ENCODE measurements at regions not wholly inside any gene's neighbourhood (a gene's known extent, or its start where the extent isn't known, plus 50 kb on each side); places are given as distances from the start of the nearest gene placed in this dataset.

- DNase-seq (ENCODE audit: low spot score): no peak
Measured at GRCh38 chr12:97927977-97928376, 465.4 kb downstream of the RMST start.

GRCh38 chr12:97936165-97936564, 473.6 kb downstream of the RMST start:
- no peak for DNase-seq (ENCODE audit: low spot score)

- DNase-seq (ENCODE audit: low spot score): no peak
Measured at GRCh38 chr12:97938031-97938430, 475.4 kb downstream of the RMST start.

GRCh38 chr12:97939156-97939555, 476.6 kb downstream of the RMST start:
- DNase-seq (ENCODE audit: low spot score): no peak

GRCh38 chr12:97940105-97940504, 477.5 kb downstream of the RMST start:
- no peak for DNase-seq (ENCODE audit: low spot score)

GRCh38 chr12:97940629-97941028, 478.0 kb downstream of the RMST start:
- DNase-seq (ENCODE audit: low spot score): no peak

- DNase-seq (ENCODE audit: low spot score): no peak
Measured at GRCh38 chr12:97941686-97942354, 479.2 kb downstream of the RMST start.

- no peak for DNase-seq (ENCODE audit: low spot score)
Measured at GRCh38 chr12:97943359-97943758, 480.8 kb downstream of the RMST start.

- DNase-seq (ENCODE audit: low spot score): no peak
Measured at GRCh38 chr12:97944576-97944975, 482.0 kb downstream of the RMST start.

- DNase-seq (ENCODE audit: low spot score): no peak
Measured at GRCh38 chr12:97946701-97947100, 484.1 kb downstream of the RMST start.

GRCh38 chr12:97948591-97948990, 486.0 kb downstream of the RMST start:
- no peak for DNase-seq (ENCODE audit: low spot score)

- no peak for DNase-seq (ENCODE audit: low spot score)
Measured at GRCh38 chr12:97951239-97951638, 488.6 kb downstream of the RMST start.

- DNase-seq (ENCODE audit: low spot score): no peak
Measured at GRCh38 chr12:97951717-97952116, 489.1 kb downstream of the RMST start.

- DNase-seq (ENCODE audit: low spot score): no peak
Measured at GRCh38 chr12:97957109-97957508, 494.5 kb downstream of the RMST start.

GRCh38 chr12:97960225-97960624, 497.6 kb downstream of the RMST start:
- DNase-seq (ENCODE audit: low spot score): no peak

- peak; percentile 35 for DNase-seq (ENCODE audit: low spot score)
Measured at GRCh38 chr12:97960741-97961608, 498.4 kb downstream of the RMST start.

GRCh38 chr12:97967831-97968230, 505.2 kb downstream of the RMST start:
- DNase-seq (ENCODE audit: low spot score): no peak

- no peak for DNase-seq (ENCODE audit: low spot score)
Measured at GRCh38 chr12:97968641-97969197, 506.1 kb downstream of the RMST start.

GRCh38 chr12:97977870-97978405, 515.3 kb downstream of the RMST start:
- no peak for DNase-seq (ENCODE audit: low spot score)

- DNase-seq (ENCODE audit: low spot score): no peak
Measured at GRCh38 chr12:97982684-97983083, 520.1 kb downstream of the RMST start.

- no peak for DNase-seq (ENCODE audit: low spot score)
Measured at GRCh38 chr12:97983796-97984195, 521.2 kb downstream of the RMST start.

GRCh38 chr12:97984436-97984835, 521.8 kb downstream of the RMST start:
- no peak for DNase-seq (ENCODE audit: low spot score)
